Stimulated activated CD8-positive, alpha-beta memory T cell treated with anti-CD3 and anti-CD28 coated beads, Interleukin-15, amount 100 ng/mL, for 4 hours (primary cell): ENCODE measurements at regions not wholly inside any gene's neighbourhood (a gene's known extent, or its start where the extent isn't known, plus 50 kb on each side); places are given as distances from the start of the nearest gene placed in this dataset.

Experiments
- DNase-seq, 2 donors: peaks; one replicate each; pipeline ENCODE4 v3.0.0-alpha.2; 2020; ENCODE audit warnings: low read depth in 2 of 2

GRCh38 chr16:86379505-86379846 lies 130.9 kb upstream of the FOXF1 start:
- no peak for DNase-seq

- DNase-seq: no peak
These were observed 130.3 kb upstream of the FOXF1 start for GRCh38 chr16:86380030-86380429.

- DNase-seq: no peak
These were observed 128.8 kb upstream of the FOXF1 start for GRCh38 chr16:86381491-86381890.

GRCh38 chr16:86382067-86382773 lies 128.1 kb upstream of the FOXF1 start:
- no peak for DNase-seq

GRCh38 chr16:86382774-86383407 lies 127.4 kb upstream of the FOXF1 start:
- no peak for DNase-seq

- no peak for DNase-seq
These were observed 126.7 kb upstream of the FOXF1 start for GRCh38 chr16:86383488-86384262.

- DNase-seq: no peak
These were observed 126.1 kb upstream of the FOXF1 start for GRCh38 chr16:86384263-86384649.

GRCh38 chr16:86384980-86385379 lies 125.3 kb upstream of the FOXF1 start:
- no peak for DNase-seq

GRCh38 chr16:86387468-86388440 lies 122.6 kb upstream of the FOXF1 start:
- DNase-seq: no peak

- DNase-seq: no peak
These were observed 121.4 kb upstream of the FOXF1 start for GRCh38 chr16:86388976-86389375.

- DNase-seq: no peak
These were observed 120.6 kb upstream of the FOXF1 start for GRCh38 chr16:86389566-86390328.

GRCh38 chr16:86390335-86390734 lies 120.0 kb upstream of the FOXF1 start:
- DNase-seq: no peak

GRCh38 chr16:86391486-86391885 lies 118.8 kb upstream of the FOXF1 start:
- DNase-seq: no peak

GRCh38 chr16:86391984-86392383 lies 118.3 kb upstream of the FOXF1 start:
- DNase-seq: no peak

- no peak for DNase-seq
These were observed 117.7 kb upstream of the FOXF1 start for GRCh38 chr16:86392436-86393152.

- no peak for DNase-seq
These were observed 116.3 kb upstream of the FOXF1 start for GRCh38 chr16:86393907-86394626.

- no peak for DNase-seq
These were observed 114.8 kb upstream of the FOXF1 start for GRCh38 chr16:86395477-86395876.

- no peak for DNase-seq
These were observed 113.9 kb upstream of the FOXF1 start for GRCh38 chr16:86396422-86396821.

GRCh38 chr16:86396901-86397311 lies 113.4 kb upstream of the FOXF1 start:
- no peak for DNase-seq

GRCh38 chr16:86398201-86398600 lies 112.1 kb upstream of the FOXF1 start:
- no peak for DNase-seq
